Fibroblast of mammary gland (primary cell): ENCODE measurements at regions not wholly inside any gene's neighbourhood (a gene's known extent, or its start where the extent isn't known, plus 50 kb on each side); places are given as distances from the start of the nearest gene placed in this dataset.

Source experiments
- DNase-seq: peaks from one replicate; pipeline ENCODE4 v3.0.0-alpha.2; 2010; ENCODE audit warnings: low read depth
- H3K4me3 ChIP-seq: 2 replicates; pipeline ENCODE4 v1.5.1; 2011; ENCODE audit warnings: low read depth, mild to moderate bottlenecking, low read length, moderate library complexity; ENCODE audit not compliant: control insufficient read depth
- CTCF ChIP-seq: conservative IDR thresholded peaks from 2 replicates; pipeline ENCODE4 v1.5.1; 2011; ENCODE audit warnings: low read depth, low read length, inconsistent platforms; ENCODE audit not compliant: control insufficient read depth, insufficient read depth

DNA sequence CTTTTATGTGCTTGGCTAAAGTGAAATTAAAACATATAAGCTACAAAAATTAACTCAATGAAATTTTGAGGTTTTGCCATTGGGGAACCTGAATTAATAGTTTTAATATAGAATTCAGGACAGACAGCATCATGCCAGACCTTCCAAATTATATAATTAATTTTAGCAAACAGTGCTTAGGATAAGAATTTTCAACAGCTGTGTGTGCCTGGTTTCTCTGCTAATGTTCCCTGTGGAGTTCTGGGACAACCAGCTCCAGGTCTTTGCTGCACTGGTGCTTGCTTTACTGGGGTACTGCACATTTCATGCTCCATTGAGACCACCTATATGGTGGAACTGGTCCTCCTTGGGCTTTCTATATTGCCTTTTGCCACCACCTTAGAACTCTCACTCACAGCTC lies 199.5 kb downstream of the NDFIP2 start:
- H3K4me3 ChIP-seq, result no peak overlapping the region
- TF ChIP-seq CTCF, result no peak
- DNase-seq, result no peak

GRCh38 chr13:79679334-79679733 lies 198.4 kb downstream of the NDFIP2 start:
- TF ChIP-seq CTCF, result peak; percentile 84
- DNase-seq, result peak; percentile 83
- H3K4me3 ChIP-seq, result no peak overlapping the region

- no peak overlapping the region for H3K4me3 ChIP-seq
- peak; percentile 21 for DNase-seq
- no peak for TF ChIP-seq CTCF
Measured at GRCh38 chr13:79678100-79678499, 197.1 kb downstream of the NDFIP2 start.

- no peak for DNase-seq
- H3K4me3 ChIP-seq, result no peak overlapping the region
- no peak for TF ChIP-seq CTCF
Measured at GRCh38 chr13:79675931-79676660, 195.1 kb downstream of the NDFIP2 start.

- DNase-seq, result no peak
- no peak overlapping the region for H3K4me3 ChIP-seq
- TF ChIP-seq CTCF, result no peak
Measured at GRCh38 chr13:79674765-79675515, 194.0 kb downstream of the NDFIP2 start.

DNA sequence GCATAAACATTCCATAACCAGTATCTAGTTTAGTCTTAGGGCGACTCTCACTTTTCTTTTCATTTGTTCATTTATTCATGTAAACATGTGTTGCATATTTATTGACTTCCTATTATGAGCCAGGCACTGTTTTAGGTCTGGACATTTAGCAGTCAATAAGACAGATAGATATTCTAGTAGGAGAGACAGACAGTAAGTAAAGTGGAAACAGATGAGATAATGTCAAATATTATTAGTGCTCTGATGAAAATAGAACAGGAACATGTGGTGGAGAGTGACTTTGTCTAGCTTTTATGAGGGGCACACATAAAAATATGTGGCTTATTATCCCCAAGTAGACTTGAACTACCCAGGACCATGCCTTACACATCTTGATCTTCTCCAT lies 193.0 kb downstream of the NDFIP2 start:
- DNase-seq, result no peak
- no peak for TF ChIP-seq CTCF
- no peak overlapping the region for H3K4me3 ChIP-seq
